K562 (cell line): ENCODE measurements at regions not wholly inside any gene's neighbourhood (a gene's known extent, or its start where the extent isn't known, plus 50 kb on each side); places are given as distances from the start of the nearest gene placed in this dataset.

Experiments used
- ARNT ChIP-seq, 2 experiments: fragments of 450-650 bp; IDR thresholded peaks; 2 replicates each; pipeline ENCODE4 v1.6.1; 2016; ENCODE audit warnings: mild to moderate bottlenecking in 1 of 2
- ATF7 ChIP-seq: fragments of 450-650 bp; IDR thresholded peaks from 2 replicates; pipeline ENCODE4 v1.7.1; 2014; ENCODE audit warnings: mild to moderate bottlenecking, moderate library complexity
- BHLHE40 ChIP-seq: IDR thresholded peaks from 2 replicates; pipeline ENCODE4 v1.6.1; 2011; ENCODE audit warnings: low read length, improper control_type of control experiment
- CEBPG ChIP-seq, 3 experiments: fragments of 200-800 bp in 1 of 3; sonication (Bioruptor generic) in 1 of 3; sonication (generic) in 1 of 3; formaldehyde crosslinking in 1 of 3; IDR thresholded peaks in 2 of 3; conservative IDR thresholded peaks in 1 of 3; 2 replicates each; pipeline versions ENCODE4 v1.6.1 to v1.8.0; 2016 to 2022; ENCODE audit warnings: missing compliant biosample characterization in 2 of 3, missing genetic modification characterization in 2 of 3, mild to moderate bottlenecking in 1 of 3, missing genetic modification reagents in 1 of 3
- CHAMP1 ChIP-seq: fragments of 450-650 bp; IDR thresholded peaks from 2 replicates; pipeline ENCODE4 v1.6.1; 2016; ENCODE audit warnings: mild to moderate bottlenecking
- E2F4 ChIP-seq: sonication (generic); formaldehyde crosslinking; IDR thresholded peaks from 2 replicates; pipeline ENCODE4 v1.8.0; 2022; ENCODE audit warnings: mild to moderate bottlenecking, low read depth, missing genetic modification reagents
- E2F8 ChIP-seq: fragments of 450-650 bp; IDR thresholded peaks from 2 replicates; pipeline ENCODE4 v1.7.1; 2018; ENCODE audit warnings: mild to moderate bottlenecking, low read depth; ENCODE audit not compliant: partially characterized antibody
- ESRRA ChIP-seq: fragments of 450-650 bp; IDR thresholded peaks from 2 replicates; pipeline ENCODE4 v1.6.1; 2014; ENCODE audit warnings: low read depth, mild to moderate bottlenecking, moderate library complexity, borderline replicate concordance
- FIP1L1 ChIP-seq: fragments of 200-400 bp; formaldehyde crosslinking; IDR thresholded peaks from 2 replicates; pipeline ENCODE4 v1.6.1; 2018; ENCODE audit warnings: mild to moderate bottlenecking, low read depth, low read length; ENCODE audit not compliant: poor library complexity, severe bottlenecking
- KAT2B ChIP-seq: IDR thresholded peaks from one replicate; pipeline ENCODE4 v1.6.1; 2012; ENCODE audit warnings: low read depth, mild to moderate bottlenecking, control low read depth, inconsistent platforms, low read length, moderate library complexity
- MCM7 ChIP-seq, 2 experiments: fragments of 450-650 bp; IDR thresholded peaks; 2 replicates each; pipeline ENCODE4 v1.6.1; 2016 to 2018
- PYGO2 ChIP-seq: fragments of 450-650 bp; IDR thresholded peaks from 2 replicates; pipeline ENCODE4 v1.6.1; 2016; ENCODE audit warnings: mild to moderate bottlenecking, missing genetic modification characterization, moderate library complexity, missing compliant biosample characterization
- RAD21 ChIP-seq, 2 experiments: fragments of 250-450 bp in 1 of 2; fragments of 450-650 bp in 1 of 2; sonication (Bioruptor Pico) in 1 of 2; formaldehyde crosslinking in 1 of 2; IDR thresholded peaks in 1 of 2; conservative IDR thresholded peaks in 1 of 2; 2 replicates each; pipeline versions ENCODE4 v1.4.0 to v1.8.0; 2020 to 2022; ENCODE audit warnings: mild to moderate bottlenecking in 2 of 2, moderate library complexity in 1 of 2
- RNF2 ChIP-seq: sonication (generic); IDR thresholded peaks from 2 replicates; pipeline ENCODE4 v1.6.1; 2016
- SMAD1 ChIP-seq: fragments of 150-350 bp; IDR thresholded peaks from 2 replicates; pipeline ENCODE4 v1.6.1; 2014; ENCODE audit warnings: low read length, low read depth; ENCODE audit not compliant: partially characterized antibody
- SP1 ChIP-seq: sonication (generic); formaldehyde crosslinking; IDR thresholded peaks from 2 replicates; pipeline ENCODE4 v1.8.1; 2022; ENCODE audit warnings: mild to moderate bottlenecking, missing genetic modification reagents
- TFAP4 ChIP-seq: sonication (generic); formaldehyde crosslinking; IDR thresholded peaks from 2 replicates; pipeline ENCODE4 v1.8.0; 2022; ENCODE audit warnings: missing genetic modification reagents, mild to moderate bottlenecking, moderate library complexity, borderline replicate concordance
- TRIM24 ChIP-seq, 2 experiments: fragments of 450-650 bp; IDR thresholded peaks; 2 replicates each; pipeline ENCODE4 v1.6.1; 2016
- ZNF584 ChIP-seq: fragments of 200-800 bp; sonication (Bioruptor generic); IDR thresholded peaks from 2 replicates; pipeline ENCODE4 v1.6.1; 2016; ENCODE audit warnings: low read depth, mild to moderate bottlenecking, missing genetic modification characterization, missing compliant biosample characterization
- ZNF77 ChIP-seq: fragments of 250-450 bp; sonication (Bioruptor Pico); IDR thresholded peaks from 2 replicates; pipeline ENCODE4 v1.5.0; 2020
- ZSCAN29 ChIP-seq: fragments of 450-650 bp; IDR thresholded peaks from 2 replicates; pipeline ENCODE4 v1.6.1; 2017

- TF ChIP-seq ZSCAN29 (peak; percentile 86), SP1 (CRISPR knock-in tag) (peak; percentile 33; the same call in 1 of the 2 replicates), ZNF77 (CRISPR knock-in tag) (no peak), TFAP4 (CRISPR knock-in tag) (peak; percentile 37; the same call in 1 of the 2 replicates), MCM7 (IDR thresholded peaks at IDR 0.05) (no peak), ARNT (IDR thresholded peaks at IDR 0.05) (0 out of 4 replicates have a peak, but pooled peaks of 1 of the 2 experiments have one; percentile 67), CEBPG (CRISPR knock-in tag; IDR thresholded peaks at IDR 0.05) (no peak), CEBPG (tag; conservative IDR thresholded peaks at IDR 0.05 in 1 of 2, IDR thresholded peaks at IDR 0.05 in 1 of 2) (no peak), PYGO2 (no peak), KAT2B (peak; percentile 90), FIP1L1 (no peak), SMAD1 (no peak), TRIM24 (IDR thresholded peaks at IDR 0.05) (0 out of 4 replicates have a peak, but pooled peaks of 1 of the 2 experiments have one; percentile 22), RAD21 (CRISPR knock-in tag; conservative IDR thresholded peaks at IDR 0.05 in 1 of 2, IDR thresholded peaks at IDR 0.05 in 1 of 2) (peak; percentile 34 to 62; a peak in 3 of 4 replicates), ESRRA (peak; percentile 25; the same call in 1 of the 2 replicates), CHAMP1 (peak; percentile 88), E2F8 (peak; percentile 34), ATF7 (0 out of 2 replicates have a peak, but pooled peaks have one; percentile 32), RNF2 (0 out of 2 replicates have a peak, but pooled peaks have one; percentile 24), ZNF584 (CRISPR knock-in tag) (no peak), E2F4 (CRISPR knock-in tag) (0 out of 2 replicates have a peak, but pooled peaks have one; percentile 23), BHLHE40 (peak; percentile 68)
Measured at GRCh38 chr3:194928831-194929577, 243.3 kb downstream of the FAM43A start (continued).
